SU-DHL-6 (cell line): ENCODE measurements at regions not wholly inside any gene's neighbourhood (a gene's known extent, or its start where the extent isn't known, plus 50 kb on each side); places are given as distances from the start of the nearest gene placed in this dataset.
A peak's percentile ranks its signal among the peaks of the same experiment; 100 is the strongest.

Source experiments
- H2AFZ ChIP-seq: fragments of 200-600 bp; sonication (generic); 2 replicates; pipeline ENCODE4 v1.6.1; 2014; ENCODE audit warnings: low read depth, mild to moderate bottlenecking, moderate library complexity, mixed read lengths, antibody characterized with exemption, low read length; ENCODE audit not compliant: severe bottlenecking
- H3F3A ChIP-seq: fragments of 200-600 bp; shearing (Covaris generic); 2 replicates; pipeline ENCODE4 v1.6.0; 2016; ENCODE audit warnings: antibody characterized with exemption, mild to moderate bottlenecking; ENCODE audit not compliant: insufficient read depth
- H3K27ac ChIP-seq: fragments of 200-600 bp; sonication (generic); 2 replicates; pipeline ENCODE4 v1.5.1; 2016; ENCODE audit warnings: low read depth, mild to moderate bottlenecking, low read length, moderate library complexity, mixed read lengths
- H3K27me3 ChIP-seq: fragments of 200-600 bp; sonication (generic), shearing (Covaris generic); 2 replicates; pipeline ENCODE4 v1.6.0; 2014; ENCODE audit warnings: mild to moderate bottlenecking, low read length
- H3K36me3 ChIP-seq: fragments of 200-600 bp; sonication (generic); 2 replicates; pipeline ENCODE4 v1.6.1; 2014; ENCODE audit warnings: mild to moderate bottlenecking, low read length, mixed read lengths
- H3K4me2 ChIP-seq: fragments of 300-600, 200-600 bp; shearing (Covaris generic), sonication (generic); 2 replicates; pipeline ENCODE4 v1.6.0; 2014; ENCODE audit warnings: low read length, low read depth, mild to moderate bottlenecking; ENCODE audit not compliant: poor library complexity, severe bottlenecking
- H3K4me3 ChIP-seq: fragments of 200-600 bp; sonication (generic); 2 replicates; pipeline ENCODE4 v1.5.1; 2014; ENCODE audit warnings: antibody characterized with exemption, low read length, mild to moderate bottlenecking, mixed read lengths; ENCODE audit not compliant: insufficient read depth, poor library complexity, severe bottlenecking
- H3K79me2 ChIP-seq: fragments of 200-600 bp; sonication (generic); 2 replicates; pipeline ENCODE4 v1.6.1; 2014; ENCODE audit warnings: mild to moderate bottlenecking, low read length, moderate library complexity; ENCODE audit not compliant: insufficient read depth
- H3K9ac ChIP-seq: fragments of 200-600 bp; sonication (generic); 2 replicates; pipeline ENCODE4 v1.7.0; 2014; ENCODE audit warnings: mild to moderate bottlenecking, low read length
- H3K9me2 ChIP-seq: fragments of 200-600 bp; sonication (generic); replicated peaks from 2 replicates; pipeline ENCODE4 v1.6.1; 2014; ENCODE audit warnings: low read length; ENCODE audit not compliant: insufficient read depth
- H3K9me3 ChIP-seq: fragments of 200-600 bp; sonication (generic); 2 replicates; pipeline ENCODE4 v1.6.1; 2014; ENCODE audit warnings: low read length, mixed read lengths; ENCODE audit not compliant: insufficient read depth
- H4K20me1 ChIP-seq: fragments of 200-600 bp; sonication (generic); 2 replicates; pipeline ENCODE4 v1.6.1; 2014; ENCODE audit warnings: low read depth, mild to moderate bottlenecking, antibody characterized with exemption, low read length, moderate library complexity, mixed read lengths
- CTCF ChIP-seq: fragments of 200-600 bp; sonication (generic); IDR thresholded peaks from one replicate; pipeline ENCODE4 v1.5.1; 2017; ENCODE audit warnings: antibody characterized with exemption, mild to moderate bottlenecking, low read length, moderate library complexity; ENCODE audit not compliant: insufficient read depth, poor library complexity, severe bottlenecking
- EZH2phosphoT487 ChIP-seq: fragments of 200-600 bp; sonication (generic), shearing (Covaris generic); conservative IDR thresholded peaks from 2 replicates; pipeline ENCODE4 v1.6.1; 2018; ENCODE audit warnings: mild to moderate bottlenecking, antibody characterized with exemption, low read length, moderate library complexity, mixed read lengths

- no peak overlapping the region for H3K4me2 ChIP-seq
- H3K9me3 ChIP-seq = no peaks in the 10 kb centered on the region
- H3K9ac ChIP-seq = no peak overlapping the region
- TF ChIP-seq EZH2phosphoT487 = no peak
- TF ChIP-seq CTCF = no peak
- no peaks in the 10 kb centered on the region for H3K79me2 ChIP-seq
- H3F3A ChIP-seq = no peaks in the 10 kb centered on the region
- no peaks in the 10 kb centered on the region for H4K20me1 ChIP-seq
- H3K9me2 ChIP-seq = no peaks in the 10 kb centered on the region
- no peak overlapping the region for H3K4me3 ChIP-seq
- H3K27me3 ChIP-seq = no peaks in the 10 kb centered on the region
- no peaks in the 10 kb centered on the region for H3K36me3 ChIP-seq
- no peak overlapping the region for H2AFZ ChIP-seq
- no peak overlapping the region for H3K27ac ChIP-seq
Measured at GRCh38 chr1:88145752-88146151, 538.3 kb upstream of the PKN2 start.

GRCh38 chr1:88149686-88150085 is 534.4 kb upstream of the PKN2 start:
- Histone ChIP-seq H3K79me2 (no peaks in the 10 kb centered on the region), H3K27me3 (no peaks in the 10 kb centered on the region), H3K9ac (no peak overlapping the region), H3F3A (no peaks in the 10 kb centered on the region), H3K4me2 (no peak overlapping the region), H3K27ac (no peak overlapping the region), H3K36me3 (no peaks in the 10 kb centered on the region), H4K20me1 (no peaks in the 10 kb centered on the region), H3K9me2 (no peaks in the 10 kb centered on the region), H3K4me3 (no peak overlapping the region), H2AFZ (no peak overlapping the region), H3K9me3 (no peaks in the 10 kb centered on the region)
- TF ChIP-seq CTCF = no peak
- no peak for TF ChIP-seq EZH2phosphoT487

GRCh38 chr1:88150330-88150729 is 533.7 kb upstream of the PKN2 start:
- Histone ChIP-seq H3K4me2 (no peak overlapping the region), H3K27me3 (no peaks in the 10 kb centered on the region), H3K79me2 (no peaks in the 10 kb centered on the region), H3K27ac (no peak overlapping the region), H3K9me3 (no peaks in the 10 kb centered on the region), H3K9me2 (no peaks in the 10 kb centered on the region), H3K36me3 (no peaks in the 10 kb centered on the region), H3K4me3 (no peak overlapping the region), H3K9ac (no peak overlapping the region), H3F3A (no peaks in the 10 kb centered on the region), H4K20me1 (no peaks in the 10 kb centered on the region), H2AFZ (peak overlapping the region; percentile 37)
- TF ChIP-seq EZH2phosphoT487 (no peak), CTCF (no peak)

GRCh38 chr1:88163187-88163586 is 520.9 kb upstream of the PKN2 start:
- no peak overlapping the region for H3K9ac ChIP-seq
- H3K9me2 ChIP-seq = no peaks in the 10 kb centered on the region
- no peaks in the 10 kb centered on the region for H3K79me2 ChIP-seq
- no peak overlapping the region for H3K4me3 ChIP-seq
- H3K4me2 ChIP-seq = no peak overlapping the region
- H3K27me3 ChIP-seq = no peaks in the 10 kb centered on the region
- H3F3A ChIP-seq = no peaks in the 10 kb centered on the region
- TF ChIP-seq EZH2phosphoT487 (no peak), CTCF (no peak)
- no peak overlapping the region for H3K27ac ChIP-seq
- H2AFZ ChIP-seq = no peak overlapping the region
- H4K20me1 ChIP-seq = no peaks in the 10 kb centered on the region
- no peaks in the 10 kb centered on the region for H3K9me3 ChIP-seq
- H3K36me3 ChIP-seq = no peaks in the 10 kb centered on the region
